Adrenal gland (tissue), 5 donors: ENCODE measurements at regions not wholly inside any gene's neighbourhood (a gene's known extent, or its start where the extent isn't known, plus 50 kb on each side); places are given as distances from the start of the nearest gene placed in this dataset.

ENCODE experiments used
- CTCF ChIP-seq, 6 experiments: fragments of 450-650 bp in 4 of 6; fragments of 200-600 bp in 2 of 6; sonication (generic) in 1 of 6; IDR thresholded peaks; 1 replicate in 5 of 6; 2 replicates in 1 of 6; pipeline versions ENCODE4 v1.5.1 to v1.8.0; 2016 to 2021; ENCODE audit warnings: antibody characterized with exemption in 6 of 6, mild to moderate bottlenecking in 2 of 6, moderate library complexity in 1 of 6
- POLR2A ChIP-seq, 2 donors: fragments of 450-650 bp; IDR thresholded peaks; one replicate each; pipeline ENCODE4 v1.6.1; 2017; ENCODE audit warnings: antibody characterized with exemption in 2 of 2, mild to moderate bottlenecking in 2 of 2, moderate library complexity in 1 of 2
- donor health status: DM: no; HTN: no; CAD: no.

- TF ChIP-seq CTCF (IDR thresholded peaks at IDR 0.05): no peak
- TF ChIP-seq POLR2A (IDR thresholded peaks at IDR 0.05): no peak
Measured at GRCh38 chr9:99590840-99591239, 230.8 kb upstream of the NR4A3 start.
